Caco-2 (cell line): ENCODE measurements at regions not wholly inside any gene's neighbourhood (a gene's known extent, or its start where the extent isn't known, plus 50 kb on each side); places are given as distances from the start of the nearest gene placed in this dataset.
"Not testable (repeated sequence)": the region's sequence is repeated elsewhere in the genome, so short reads cannot be mapped to it uniquely, and the experiment has no call there.

ENCODE experiments used
- BruUV-seq: library from RNA; stranded (reverse); fragments of 400-500 nt; replicated peaks from 2 replicates; lab custom pipeline; 2021; lab: Mats Ljungman, UMichigan
- CTCF ChIA-PET: fragments of 300-600 bp; sonication (Branson Sonifier 250); formaldehyde crosslinking; loops from one replicate; lab custom pipeline; 2022; ENCODE audit warnings: antibody characterized with exemption; lab: Charles Lee
- POLR2A ChIA-PET: fragments of 300-600 bp; sonication (Branson Sonifier 250); formaldehyde crosslinking; loops from one replicate; lab custom pipeline; 2022; ENCODE audit warnings: antibody characterized with exemption; lab: Charles Lee
- DNase-seq, 2 experiments: peaks; one replicate each; pipeline versions ENCODE4 v3.0.0 to v3.0.0-alpha.2; 2020 to 2022
- H3K27me3 ChIP-seq: replicated peaks from 2 replicates; pipeline ENCODE4 v1.6.0; 2011; ENCODE audit warnings: low read length; ENCODE audit not compliant: control insufficient read depth, insufficient read depth
- H3K36me3 ChIP-seq: 2 replicates; pipeline ENCODE4 v1.5.1; 2011; ENCODE audit warnings: low read length; ENCODE audit not compliant: control insufficient read depth, insufficient read depth
- H3K4me1 ChIP-seq: fragments of 250-450 bp; sonication (Bioruptor Pico); 2 replicates; pipeline ENCODE4 v1.5.1; 2020; ENCODE audit warnings: mild to moderate bottlenecking
- H3K4me3 ChIP-seq: 2 replicates; pipeline ENCODE4 v1.5.1; 2011; ENCODE audit warnings: low read depth, mild to moderate bottlenecking, control low read depth, low read length
- H3K9me3 ChIP-seq: fragments of 250-450 bp; sonication (Bioruptor Pico); 2 replicates; pipeline ENCODE4 v1.5.1; 2020; ENCODE audit warnings: mild to moderate bottlenecking, moderate library complexity
- H3K27ac Mint-ChIP-seq: one replicate; pipeline ENCODE4 v1.8.0; 2022; ENCODE audit warnings: mixed read lengths; ENCODE audit not compliant: unreplicated experiment
- H3K27me3 Mint-ChIP-seq: one replicate; pipeline ENCODE4 v1.8.0; 2022; ENCODE audit warnings: mixed read lengths; ENCODE audit not compliant: insufficient read depth, unreplicated experiment
- H3K36me3 Mint-ChIP-seq: one replicate; pipeline ENCODE4 v1.8.0; 2022; ENCODE audit warnings: mild to moderate bottlenecking, mixed read lengths; ENCODE audit not compliant: insufficient read depth, unreplicated experiment
- H3K4me1 Mint-ChIP-seq: one replicate; pipeline ENCODE4 v1.8.0; 2022; ENCODE audit warnings: low read depth, mixed read lengths; ENCODE audit not compliant: unreplicated experiment
- H3K4me3 Mint-ChIP-seq: one replicate; pipeline ENCODE4 v1.8.0; 2022; ENCODE audit warnings: mild to moderate bottlenecking, moderate library complexity, mixed read lengths; ENCODE audit not compliant: unreplicated experiment
- H3K9me3 Mint-ChIP-seq: one replicate; pipeline ENCODE4 v1.8.0; 2022; ENCODE audit warnings: mixed read lengths; ENCODE audit not compliant: unreplicated experiment
- intact Hi-C: fragments of 100-400 bp; cut with micrococcal nuclease; formaldehyde crosslinking; loops from one replicate; pipeline ENCODE4 v1.10.0; 2022; ENCODE audit not compliant: unreplicated experiment
- TF ChIP-seq, protein P1 (sequence below), 2 experiments: fragments of 200-600 bp in 1 of 2; IDR thresholded peaks; 1 replicate in 1 of 2; 2 replicates in 1 of 2; pipeline versions ENCODE4 v1.5.1 to v1.8.0; 2011 to 2022; ENCODE audit warnings: antibody characterized with exemption in 1 of 2, control low read depth in 1 of 2, inconsistent platforms in 1 of 2, low read depth in 1 of 2, low read length in 1 of 2, mild to moderate bottlenecking in 1 of 2, moderate library complexity in 1 of 2; ENCODE audit not compliant: insufficient read depth in 1 of 2, severe bottlenecking in 1 of 2, unreplicated experiment in 1 of 2

DNA sequence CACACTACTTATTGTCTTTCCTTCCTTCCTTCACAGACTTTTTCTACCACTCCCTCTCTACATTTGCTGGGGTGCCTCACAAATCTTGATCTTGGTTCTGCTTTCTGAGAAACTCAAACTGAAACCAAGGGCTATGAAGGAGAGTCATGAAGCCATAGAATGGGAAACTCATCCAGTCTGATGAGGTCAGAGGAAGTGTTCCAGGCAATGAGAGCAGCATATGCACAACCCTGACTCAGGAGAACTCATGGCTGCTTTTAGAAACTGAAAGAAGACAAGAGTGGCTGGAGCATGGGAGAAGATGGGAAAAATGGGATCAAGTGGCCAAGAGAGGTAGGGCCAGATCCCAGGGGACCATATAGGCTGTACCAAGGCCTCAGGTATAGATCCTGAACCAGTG, 130.0 kb upstream of the TOX3 start:
- no peaks in the 10 kb centered on the region for H3K4me1 Mint-ChIP-seq
- H3K4me3 ChIP-seq: no peak overlapping the region
- POLR2A ChIA-PET: no interaction called here

DNA sequence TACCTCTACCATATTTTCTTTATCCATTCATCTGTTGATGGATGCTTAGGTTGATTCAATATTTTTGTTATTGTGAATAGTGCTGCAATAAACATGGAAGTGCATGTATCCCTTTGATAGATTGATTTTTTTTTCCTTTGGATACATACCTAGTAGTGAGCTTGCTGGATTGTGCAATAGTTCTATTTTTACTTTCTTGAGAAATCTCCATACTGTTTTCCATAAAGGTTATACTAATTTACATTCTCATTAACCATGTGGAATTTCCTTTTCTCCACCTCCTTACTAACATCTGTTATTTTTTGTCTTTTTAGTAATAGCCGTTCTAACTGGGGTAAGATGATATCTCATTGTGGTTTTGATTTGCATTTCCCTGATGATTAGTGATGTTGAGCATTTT, 124.6 kb upstream of the TOX3 start:
- H3K36me3 ChIP-seq: no peaks in the 10 kb centered on the region
- H3K9me3 ChIP-seq: no peaks in the 10 kb centered on the region
- no peaks in the 10 kb centered on the region for H3K4me1 ChIP-seq
- Mint-ChIP-seq H3K27ac (no peak overlapping the region), H3K4me3 (no peak overlapping the region), H3K9me3 (peaks cover 7% of the 10 kb centered on the region), H3K36me3 (no peaks in the 10 kb centered on the region), H3K27me3 (peaks cover 3% of the 10 kb centered on the region), H3K4me1 (no peaks in the 10 kb centered on the region)
- intact Hi-C loops: no loop called here
- DNase-seq: no peak
- BruUV-seq: no TSS peak
- TF ChIP-seq, protein P1, sequence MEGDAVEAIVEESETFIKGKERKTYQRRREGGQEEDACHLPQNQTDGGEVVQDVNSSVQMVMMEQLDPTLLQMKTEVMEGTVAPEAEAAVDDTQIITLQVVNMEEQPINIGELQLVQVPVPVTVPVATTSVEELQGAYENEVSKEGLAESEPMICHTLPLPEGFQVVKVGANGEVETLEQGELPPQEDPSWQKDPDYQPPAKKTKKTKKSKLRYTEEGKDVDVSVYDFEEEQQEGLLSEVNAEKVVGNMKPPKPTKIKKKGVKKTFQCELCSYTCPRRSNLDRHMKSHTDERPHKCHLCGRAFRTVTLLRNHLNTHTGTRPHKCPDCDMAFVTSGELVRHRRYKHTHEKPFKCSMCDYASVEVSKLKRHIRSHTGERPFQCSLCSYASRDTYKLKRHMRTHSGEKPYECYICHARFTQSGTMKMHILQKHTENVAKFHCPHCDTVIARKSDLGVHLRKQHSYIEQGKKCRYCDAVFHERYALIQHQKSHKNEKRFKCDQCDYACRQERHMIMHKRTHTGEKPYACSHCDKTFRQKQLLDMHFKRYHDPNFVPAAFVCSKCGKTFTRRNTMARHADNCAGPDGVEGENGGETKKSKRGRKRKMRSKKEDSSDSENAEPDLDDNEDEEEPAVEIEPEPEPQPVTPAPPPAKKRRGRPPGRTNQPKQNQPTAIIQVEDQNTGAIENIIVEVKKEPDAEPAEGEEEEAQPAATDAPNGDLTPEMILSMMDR (IDR thresholded peaks at IDR 0.05; ENCODE audit: insufficient read depth in 1 of 2, low read depth in 1 of 2, low read length in 1 of 2, severe bottlenecking in 1 of 2, unreplicated experiment in 1 of 2): no peak
- H3K27me3 ChIP-seq: no peaks in the 10 kb centered on the region
- H3K4me3 ChIP-seq: no peak overlapping the region
- ChIA-PET CTCF (no interaction called here), POLR2A (no interaction called here)

More for the DNA sequence above, 130.0 kb upstream of the TOX3 start:
- no peaks in the 10 kb centered on the region for H3K36me3 Mint-ChIP-seq
- no peak for DNase-seq
- H3K27me3 Mint-ChIP-seq: peaks cover 3% of the 10 kb centered on the region
- no peaks in the 10 kb centered on the region for H3K36me3 ChIP-seq
- TF ChIP-seq, protein P1 (IDR thresholded peaks at IDR 0.05; ENCODE audit: insufficient read depth in 1 of 2, low read depth in 1 of 2, low read length in 1 of 2, severe bottlenecking in 1 of 2, unreplicated experiment in 1 of 2): no peak
- H3K9me3 ChIP-seq: no peaks in the 10 kb centered on the region
- no TSS peak for BruUV-seq
- intact Hi-C loops: no loop called here
- no peak overlapping the region for H3K27ac Mint-ChIP-seq
- no peaks in the 10 kb centered on the region for H3K9me3 Mint-ChIP-seq
- H3K4me1 ChIP-seq: no peaks in the 10 kb centered on the region
- CTCF ChIA-PET: no interaction called here
- H3K4me3 Mint-ChIP-seq: no peak overlapping the region
- H3K27me3 ChIP-seq: no peaks in the 10 kb centered on the region

DNA sequence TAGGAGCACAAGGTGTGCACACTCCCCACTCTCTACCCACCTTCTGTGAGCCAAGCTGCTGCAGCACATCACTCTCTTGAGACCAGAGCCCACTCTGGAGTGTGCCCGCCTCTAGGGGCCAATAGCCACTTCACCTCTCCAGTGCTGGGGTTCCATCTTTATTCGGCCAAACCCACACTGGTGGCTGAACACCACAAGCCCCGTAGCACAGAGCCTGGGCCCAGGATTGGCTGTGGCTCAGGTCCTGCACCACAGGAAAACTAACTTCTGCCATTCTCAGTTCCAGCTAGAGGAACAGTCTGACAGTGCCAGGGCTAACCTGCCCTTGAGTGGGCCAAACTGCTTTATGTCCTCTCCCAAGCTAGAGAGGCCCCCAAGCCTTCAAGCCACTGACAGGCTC, 111.0 kb upstream of the TOX3 start:
- H3K9me3 Mint-ChIP-seq: peaks cover 11% of the 10 kb centered on the region
- no peak overlapping the region for H3K27ac Mint-ChIP-seq
- Histone ChIP-seq H3K4me3 (no peak overlapping the region), H3K9me3 (peaks cover 6% of the 10 kb centered on the region; the same call in 1 of the 2 replicates), H3K27me3 (no peaks in the 10 kb centered on the region), H3K36me3 (no peaks in the 10 kb centered on the region), H3K4me1 (no peaks in the 10 kb centered on the region)
- intact Hi-C loops: no loop called here
- TF ChIP-seq, protein P1 (IDR thresholded peaks at IDR 0.05; ENCODE audit: insufficient read depth in 1 of 2, low read depth in 1 of 2, low read length in 1 of 2, severe bottlenecking in 1 of 2, unreplicated experiment in 1 of 2): no peak
- ChIA-PET CTCF (no interaction called here), POLR2A (no interaction called here)
- BruUV-seq: no TSS peak
- no peaks in the 10 kb centered on the region for H3K4me1 Mint-ChIP-seq
- no peak overlapping the region for H3K4me3 Mint-ChIP-seq
- DNase-seq: no peak
- H3K36me3 Mint-ChIP-seq: no peaks in the 10 kb centered on the region
- H3K27me3 Mint-ChIP-seq: peaks cover under 1% of the 10 kb centered on the region

DNA sequence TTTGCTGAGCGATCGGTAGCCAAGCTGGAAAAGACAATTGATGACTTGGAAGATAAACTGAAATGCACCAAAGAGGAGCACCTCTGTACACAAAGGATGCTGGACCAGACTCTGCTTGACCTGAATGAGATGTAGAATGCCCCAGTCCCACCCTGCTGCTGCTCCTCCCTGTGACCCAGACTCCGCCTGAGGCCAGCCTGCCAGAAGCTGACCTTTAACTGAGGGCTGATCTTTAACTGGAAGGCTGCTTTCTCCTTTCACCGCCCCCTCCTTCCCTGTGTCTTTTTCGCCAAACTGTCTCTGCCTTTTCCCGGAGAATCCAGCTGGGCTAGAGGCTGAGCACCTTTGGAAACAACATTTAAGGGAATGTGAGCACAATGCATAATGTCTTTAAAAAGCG, 109.0 kb upstream of the TOX3 start:
- DNase-seq, H3K9me3 ChIP-seq, BruUV-seq, POLR2A ChIA-PET, CTCF ChIA-PET, H3K4me3 ChIP-seq, H3K36me3 ChIP-seq, H3K27me3 Mint-ChIP-seq, H3K27ac Mint-ChIP-seq, H3K4me1 ChIP-seq, H3K4me3 Mint-ChIP-seq, H3K36me3 Mint-ChIP-seq, H3K27me3 ChIP-seq, H3K4me1 Mint-ChIP-seq, intact Hi-C loops: not testable (repeated sequence)
- peaks cover 11% of the 10 kb centered on the region for H3K9me3 Mint-ChIP-seq

DNA sequence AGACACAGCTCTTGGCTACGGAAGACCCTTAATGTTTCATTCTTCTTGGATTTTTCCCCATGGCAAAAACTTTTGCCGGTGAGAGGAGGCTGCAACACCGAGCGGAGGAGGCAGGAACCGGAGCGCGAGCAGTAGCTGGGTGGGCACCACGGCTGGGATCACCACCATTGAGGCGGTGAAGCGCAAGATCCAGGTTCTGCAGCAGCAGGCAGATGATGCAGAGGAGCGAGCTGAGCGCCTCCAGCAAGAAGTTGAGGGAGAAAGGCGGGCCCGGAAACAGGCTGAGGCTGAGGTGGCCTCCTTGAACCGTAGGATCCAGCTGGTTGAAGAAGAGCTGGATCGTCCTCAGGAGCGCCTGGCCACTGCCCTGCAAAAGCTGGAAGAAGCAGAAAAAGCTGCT, 108.2 kb upstream of the TOX3 start:
- H3K9me3 ChIP-seq, H3K36me3 Mint-ChIP-seq, DNase-seq, CTCF ChIA-PET, H3K36me3 ChIP-seq, H3K27me3 ChIP-seq, H3K27ac Mint-ChIP-seq, H3K4me1 ChIP-seq, H3K4me3 Mint-ChIP-seq, POLR2A ChIA-PET, BruUV-seq, H3K4me3 ChIP-seq, H3K4me1 Mint-ChIP-seq, H3K27me3 Mint-ChIP-seq, intact Hi-C loops: not testable (repeated sequence)
- peaks cover 11% of the 10 kb centered on the region for H3K9me3 Mint-ChIP-seq
